Ovary (tissue), 7 donors: ENCODE measurements at regions not wholly inside any gene's neighbourhood (a gene's known extent, or its start where the extent isn't known, plus 50 kb on each side); places are given as distances from the start of the nearest gene placed in this dataset. TPM values are rescaled to one million over a fixed set of nuclear protein-coding genes. Genes with fewer than 3 reads are reported as not detected.

ENCODE experiments used
- DNase-seq, 5 donors: peaks; one replicate each; pipeline ENCODE4 v3.0.0-alpha.2; 2019 to 2020
- H3K27ac ChIP-seq, 2 donors: fragments of 200-600 bp; one replicate each; pipeline versions ENCODE4 v1.5.1 to v1.8.0; 2019 to 2022
- H3K27me3 ChIP-seq: fragments of 200-600 bp; one replicate; pipeline ENCODE4 v1.8.0; 2022
- H3K36me3 ChIP-seq: fragments of 200-600 bp; sonication (generic); one replicate; pipeline ENCODE4 v1.5.1; 2019
- H3K4me1 ChIP-seq: one replicate; pipeline ENCODE4 v1.8.1; 2013; ENCODE audit warnings: mild to moderate bottlenecking, moderate library complexity; ENCODE audit not compliant: insufficient read depth
- H3K4me3 ChIP-seq: fragments of 200-600 bp; sonication (generic); one replicate; pipeline ENCODE4 v1.5.1; 2017
- H3K9me3 ChIP-seq, 2 donors: fragments of 200-600 bp in 1 of 2; sonication (generic) in 1 of 2; one replicate each; pipeline versions ENCODE4 v1.5.1 to v1.8.1; 2013 to 2019; ENCODE audit warnings: mild to moderate bottlenecking in 1 of 2, moderate library complexity in 1 of 2
- EP300 ChIP-seq: sonication (generic); formaldehyde crosslinking; IDR thresholded peaks from one replicate; pipeline ENCODE4 v1.6.1; 2017; ENCODE audit warnings: antibody characterized with exemption
- POLR2A ChIP-seq: fragments of 450-650 bp; IDR thresholded peaks from one replicate; pipeline ENCODE4 v1.6.1; 2017; ENCODE audit warnings: antibody characterized with exemption, mild to moderate bottlenecking, moderate library complexity
- WGBS, 3 donors: extraction: QIAGEN DNeasy Blood & Tissue Kit in 1 of 3; methylation state at CpG; one replicate each; pipeline versions ENCODE4 v1.1.5 to v1.1.7; 2013 to 2017; 5-methylcytosine and 5-hydroxymethylcytosine counted together
- intact Hi-C, 4 donors: fragments of 100-400 bp; cut with DNase I; formaldehyde crosslinking; loops; one replicate each; pipeline versions ENCODE4 v1.11.0 to v1.15.1; 2022 to 2023
- small RNA-seq: library from RNA; depleted of rRNA; stranded (forward); fragments of <200 nt; gene quantifications from one replicate; pipeline ENCODE3, GENCODE V24; 2016
- TF ChIP-seq, protein P1 (sequence below), 3 donors: fragments of 450-650 bp in 2 of 3; fragments of 200-600 bp in 1 of 3; IDR thresholded peaks; one replicate each; pipeline versions ENCODE4 v1.5.1 to v1.8.0; 2016 to 2022; ENCODE audit warnings: antibody characterized with exemption in 3 of 3, mild to moderate bottlenecking in 1 of 3
- donor health status: DM: no; HTN: no; CAD: no; lungs with moderate emphysema.
- donor health status: DM: no; HTN: no; CAD: no.
- donor health status: Bipolar disorder and iron deficiency.
- donor health status: DM: no; HTN: no; CAD: no.
- donor health status: DM: yes; HTN: yes; CAD: no.

DNA sequence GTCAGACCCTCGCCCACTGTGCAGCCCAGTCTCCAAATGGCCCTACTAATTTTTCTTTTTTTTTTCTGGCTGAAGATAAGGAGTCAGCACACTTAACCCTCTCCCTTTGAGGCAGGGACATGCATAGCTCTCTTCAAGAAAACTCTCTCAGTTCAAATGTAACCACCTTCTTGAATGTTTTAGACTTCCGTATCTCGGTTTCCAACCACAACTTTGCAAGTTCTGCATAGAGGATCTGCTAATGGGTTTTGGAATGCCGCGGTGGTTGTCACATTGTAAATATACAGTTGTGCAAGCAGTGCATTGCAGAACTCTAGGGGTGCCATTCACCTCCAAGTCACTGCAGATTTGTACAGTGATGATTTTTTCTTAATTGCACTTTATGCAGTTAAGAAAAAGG lies 59.4 kb upstream of the SLC35B3 start:
- Histone ChIP-seq H3K36me3 (no peaks in the 10 kb centered on the region), H3K4me1 (no peaks in the 10 kb centered on the region), H3K27ac (no peak overlapping the region), H3K9me3 (no peaks in the 10 kb centered on the region), H3K27me3 (no peaks in the 10 kb centered on the region), H3K4me3 (no peak overlapping the region)
- no peak for DNase-seq
- TF ChIP-seq, protein P1, sequence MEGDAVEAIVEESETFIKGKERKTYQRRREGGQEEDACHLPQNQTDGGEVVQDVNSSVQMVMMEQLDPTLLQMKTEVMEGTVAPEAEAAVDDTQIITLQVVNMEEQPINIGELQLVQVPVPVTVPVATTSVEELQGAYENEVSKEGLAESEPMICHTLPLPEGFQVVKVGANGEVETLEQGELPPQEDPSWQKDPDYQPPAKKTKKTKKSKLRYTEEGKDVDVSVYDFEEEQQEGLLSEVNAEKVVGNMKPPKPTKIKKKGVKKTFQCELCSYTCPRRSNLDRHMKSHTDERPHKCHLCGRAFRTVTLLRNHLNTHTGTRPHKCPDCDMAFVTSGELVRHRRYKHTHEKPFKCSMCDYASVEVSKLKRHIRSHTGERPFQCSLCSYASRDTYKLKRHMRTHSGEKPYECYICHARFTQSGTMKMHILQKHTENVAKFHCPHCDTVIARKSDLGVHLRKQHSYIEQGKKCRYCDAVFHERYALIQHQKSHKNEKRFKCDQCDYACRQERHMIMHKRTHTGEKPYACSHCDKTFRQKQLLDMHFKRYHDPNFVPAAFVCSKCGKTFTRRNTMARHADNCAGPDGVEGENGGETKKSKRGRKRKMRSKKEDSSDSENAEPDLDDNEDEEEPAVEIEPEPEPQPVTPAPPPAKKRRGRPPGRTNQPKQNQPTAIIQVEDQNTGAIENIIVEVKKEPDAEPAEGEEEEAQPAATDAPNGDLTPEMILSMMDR (IDR thresholded peaks at IDR 0.05): no peak
- TF ChIP-seq EP300: no peak
- TF ChIP-seq POLR2A: no peak
- WGBS, 3 donors: 90 to 91% (median 91%) methylated on average over 5 of the region's 5 CpGs
- intact Hi-C loops: no loop called here

DNA sequence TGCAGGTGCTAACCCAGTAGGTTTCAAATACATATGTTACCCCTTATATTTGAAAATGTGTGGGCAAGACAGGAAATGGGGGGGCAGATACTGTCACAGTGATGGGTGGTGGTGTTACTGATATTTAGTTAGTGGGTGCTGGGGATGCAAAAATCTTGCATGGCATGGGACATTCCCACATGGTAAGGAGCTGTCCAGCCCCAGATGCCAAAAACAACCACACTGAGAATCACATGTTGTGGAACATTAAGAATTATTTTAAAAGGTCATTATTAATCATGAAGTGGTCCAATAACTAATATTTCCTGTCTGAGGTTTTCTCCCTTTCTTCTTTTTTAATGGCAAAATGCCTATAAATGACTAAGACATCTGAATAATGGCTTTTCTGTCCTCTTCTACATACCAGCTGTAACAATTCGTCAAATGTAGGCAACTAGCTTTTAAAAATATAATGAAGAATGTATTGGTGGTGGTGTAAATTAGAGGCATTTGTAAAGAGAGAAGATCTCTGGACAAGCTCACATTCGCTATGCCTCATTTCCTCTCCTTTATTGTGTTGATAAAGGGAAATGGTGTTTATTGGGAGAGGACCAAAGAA lies 57.3 kb upstream of the SLC35B3 start:
- 62 to 76% (median 65%) methylated on average over 2 of the region's 2 CpGs for WGBS, 3 donors

More for the DNA sequence above, 57.3 kb upstream of the SLC35B3 start:
- no peak for DNase-seq
- H3K36me3 ChIP-seq: no peaks in the 10 kb centered on the region
- no peaks in the 10 kb centered on the region for H3K27me3 ChIP-seq
- H3K27ac ChIP-seq: no peak overlapping the region
- H3K4me1 ChIP-seq: no peaks in the 10 kb centered on the region
- TF ChIP-seq, protein P1 (IDR thresholded peaks at IDR 0.05): no peak
- TF ChIP-seq POLR2A: no peak
- no peak for TF ChIP-seq EP300
- H3K9me3 ChIP-seq: no peaks in the 10 kb centered on the region
- H3K4me3 ChIP-seq: no peak overlapping the region
- intact Hi-C loops: no loop called here

Small RNA genes in the stretch of these regions (small RNA-seq; reads per million reads assigned to genes)
- gene RF02101 (not detected), gene RNU6ATAC21P (not detected)
